HCT116 (cell line): ENCODE measurements at regions not wholly inside any gene's neighbourhood (a gene's known extent, or its start where the extent isn't known, plus 50 kb on each side); places are given as distances from the start of the nearest gene placed in this dataset.

Experiments
- ATAC-seq: fragments of 200-7000 bp; cut with Tn5 transposase; 2 replicates; pipeline ENCODE4 v1.9.1; 2020; ENCODE audit warnings: mild to moderate bottlenecking, moderate library complexity
- BruUV-seq: library from RNA; stranded (reverse); fragments of 400-500 nt; replicated peaks from 2 replicates; lab custom pipeline; 2021; lab: Mats Ljungman, UMichigan
- CTCF ChIA-PET: fragments of 300-600 bp; sonication (Branson Sonifier 250); formaldehyde crosslinking; loops from one replicate; lab custom pipeline; 2021; ENCODE audit warnings: antibody characterized with exemption; lab: Charles Lee
- POLR2A ChIA-PET: fragments of 300-600, 350-600 bp; sonication (Branson Sonifier 250); formaldehyde crosslinking; loops from one replicate; lab custom pipeline; 2021; ENCODE audit warnings: antibody characterized with exemption; lab: Charles Lee
- RAD21 ChIA-PET, 2 experiments: fragments of 300-600 bp; sonication (Branson Sonifier 250); formaldehyde crosslinking; loops; one replicate each; lab custom pipeline; 2023; ENCODE audit warnings: low total read pairs in 2 of 2; ENCODE audit not compliant: uncharacterized antibody in 2 of 2, unreplicated experiment in 2 of 2, low non-redundant PET in 1 of 2; lab: Charles Lee
- DNase-seq: peaks from one replicate; pipeline ENCODE4 v3.0.0-alpha.2; 2010; ENCODE audit warnings: low read depth, low spot score
- H2AFZ ChIP-seq: fragments of 200-600 bp; shearing (Covaris generic), sonication (generic); 2 replicates; pipeline ENCODE4 v1.6.1; 2017; ENCODE audit warnings: low read depth, mixed run types, mixed read lengths, antibody characterized with exemption, low read length; ENCODE audit not compliant: poor library complexity, severe bottlenecking
- H3K27ac ChIP-seq: 2 replicates; pipeline ENCODE4 v1.5.1; 2012; ENCODE audit warnings: low read depth, low read length
- H3K27me3 ChIP-seq: fragments of 200-600 bp; sonication (generic); 2 replicates; pipeline ENCODE4 v1.6.1; 2016; ENCODE audit warnings: mixed run types, low read length, mixed read lengths; ENCODE audit not compliant: insufficient read depth
- H3K36me3 ChIP-seq, 2 experiments: fragments of 200-500 bp in 1 of 2; fragments of 200-600 bp in 1 of 2; sonication (Bioruptor generic) in 1 of 2; sonication (generic) in 1 of 2; 2 replicates each; pipeline versions ENCODE4 v1.5.1 to v1.6.1; 2014 to 2016; ENCODE audit warnings: low read length in 2 of 2, inconsistent platforms in 1 of 2, mixed read lengths in 1 of 2, mixed run types in 1 of 2; ENCODE audit not compliant: insufficient read depth in 2 of 2, control insufficient read depth in 1 of 2
- H3K4me1 ChIP-seq, 2 experiments: fragments of 200-600 bp in 1 of 2; sonication (generic) in 1 of 2; 2 replicates each; pipeline versions ENCODE4 v1.5.1 to v1.6.1; 2012 to 2017; ENCODE audit warnings: low read length in 2 of 2, inconsistent platforms in 1 of 2, mild to moderate bottlenecking in 1 of 2, mixed read lengths in 1 of 2, mixed run types in 1 of 2, moderate library complexity in 1 of 2; ENCODE audit not compliant: insufficient read depth in 2 of 2, control insufficient read depth in 1 of 2
- H3K4me2 ChIP-seq: fragments of 200-600 bp; sonication (generic); 2 replicates; pipeline ENCODE4 v1.6.1; 2017; ENCODE audit warnings: mixed run types, low read length, mixed read lengths
- H3K4me3 ChIP-seq, 2 experiments: fragments of 200-600 bp in 1 of 2; sonication (generic) in 1 of 2; replicated peaks in 1 of 2; 2 replicates each; pipeline ENCODE4 v1.5.1; 2011 to 2016; ENCODE audit warnings: low read length in 2 of 2, control low read depth in 1 of 2, low read depth in 1 of 2, mild to moderate bottlenecking in 1 of 2, mixed read lengths in 1 of 2, mixed run types in 1 of 2
- H3K79me2 ChIP-seq: fragments of 200-600 bp; sonication (generic); 2 replicates; pipeline ENCODE4 v1.6.1; 2017; ENCODE audit warnings: mild to moderate bottlenecking, mixed run types, low read length, moderate library complexity, mixed read lengths; ENCODE audit not compliant: insufficient read depth
- H3K9ac ChIP-seq: fragments of 200-600 bp; sonication (generic); 2 replicates; pipeline ENCODE4 v1.6.1; 2016; ENCODE audit warnings: low read length, mixed read lengths
- H3K9me2 ChIP-seq: fragments of 200-600 bp; sonication (generic), shearing (Covaris generic); 2 replicates; pipeline ENCODE4 v1.6.1; 2017; ENCODE audit warnings: mixed run types, mild to moderate bottlenecking, moderate library complexity; ENCODE audit not compliant: insufficient read depth
- H3K9me3 ChIP-seq, 2 experiments: fragments of 200-500 bp in 1 of 2; fragments of 200-600 bp in 1 of 2; sonication (Bioruptor generic) in 1 of 2; sonication (generic) in 1 of 2; 2 replicates each; pipeline ENCODE4 v1.6.1; 2014 to 2017; ENCODE audit warnings: low read length in 2 of 2, mixed read lengths in 2 of 2, inconsistent platforms in 1 of 2, low read depth in 1 of 2, mild to moderate bottlenecking in 1 of 2, mixed run types in 1 of 2, moderate library complexity in 1 of 2; ENCODE audit not compliant: control insufficient read depth in 1 of 2, insufficient read depth in 1 of 2
- H4K20me1 ChIP-seq: fragments of 200-600 bp; sonication (generic), shearing (Covaris generic); 2 replicates; pipeline ENCODE4 v1.6.1; 2017; ENCODE audit warnings: mixed run types, mild to moderate bottlenecking, moderate library complexity; ENCODE audit not compliant: insufficient read depth
- ATF3 ChIP-seq: IDR thresholded peaks from 2 replicates; pipeline ENCODE4 v1.6.1; 2012
- CTCF ChIP-seq, 3 experiments: fragments of 200-600 bp in 1 of 3; sonication (generic) in 1 of 3; IDR thresholded peaks in 2 of 3; conservative IDR thresholded peaks in 1 of 3; 2 replicates each; pipeline ENCODE4 v1.5.1; 2012 to 2017; ENCODE audit warnings: low read depth in 2 of 3, low read length in 2 of 3, antibody characterized with exemption in 1 of 3, borderline replicate concordance in 1 of 3, control low read depth in 1 of 3, mild to moderate bottlenecking in 1 of 3, mixed read lengths in 1 of 3, mixed run types in 1 of 3, moderate library complexity in 1 of 3; ENCODE audit not compliant: insufficient read depth in 1 of 3
- EGR1 ChIP-seq: IDR thresholded peaks from 2 replicates; pipeline ENCODE4 v1.6.1; 2012; ENCODE audit warnings: low read depth
- EZH2phosphoT487 ChIP-seq: fragments of 200-600 bp; IDR thresholded peaks from 2 replicates; pipeline ENCODE4 v1.6.1; 2018; ENCODE audit warnings: antibody characterized with exemption, borderline replicate concordance
- MAX ChIP-seq: IDR thresholded peaks from 2 replicates; pipeline ENCODE4 v1.6.1; 2012
- POLR2AphosphoS5 ChIP-seq: IDR thresholded peaks from 2 replicates; pipeline ENCODE4 v1.6.1; 2011; ENCODE audit warnings: mild to moderate bottlenecking, low read depth, low read length, moderate library complexity
- SIN3A ChIP-seq: IDR thresholded peaks from 2 replicates; pipeline ENCODE4 v1.6.1; 2012; ENCODE audit warnings: low read depth
- YY1 ChIP-seq: IDR thresholded peaks from 2 replicates; pipeline ENCODE4 v1.6.1; 2011; ENCODE audit warnings: low read length, low read depth, moderate library complexity, mild to moderate bottlenecking; ENCODE audit not compliant: insufficient replicate concordance; ENCODE audit errors: extremely low read depth
- ZBTB33 ChIP-seq: IDR thresholded peaks from 2 replicates; pipeline ENCODE4 v1.6.1; 2011; ENCODE audit warnings: mild to moderate bottlenecking, low read length, moderate library complexity; ENCODE audit not compliant: insufficient replicate concordance; ENCODE audit errors: extremely low read depth
- intact Hi-C: fragments of 100-400 bp; cut with micrococcal nuclease; formaldehyde crosslinking; loops from 2 replicates; pipeline ENCODE4 v1.10.0; 2022

DNA sequence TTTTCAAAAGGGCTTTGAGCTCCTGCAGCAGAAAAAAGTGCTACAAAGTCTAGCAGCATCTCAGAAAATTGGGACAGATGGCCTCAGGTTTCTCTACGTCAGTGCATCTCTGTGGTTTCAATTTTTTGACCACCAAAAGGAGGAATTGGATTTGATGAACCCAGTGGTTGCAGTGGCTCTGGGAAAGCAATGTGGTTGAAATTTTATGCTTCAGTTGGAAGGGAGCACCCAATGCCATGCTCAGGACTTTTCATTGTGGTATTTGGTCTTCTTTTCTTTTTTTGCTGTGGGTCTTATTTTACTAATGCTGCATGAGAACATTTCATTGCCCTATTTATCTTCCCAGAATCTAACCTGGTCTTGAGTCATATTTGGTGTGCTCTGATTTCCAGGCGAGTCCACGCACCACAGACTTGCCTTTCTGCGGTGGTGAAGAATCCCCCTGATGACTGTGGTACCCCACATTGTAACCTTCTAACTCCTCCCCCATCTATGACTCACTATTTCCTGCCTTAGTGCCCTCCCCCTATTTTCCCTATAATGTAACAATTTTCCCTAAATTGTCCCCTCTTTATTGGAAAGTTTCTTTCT is 56.7 kb downstream of the S1PR1 start:
- H3K9me2 ChIP-seq: no peaks in the 10 kb centered on the region
- no peak overlapping the region for H2AFZ ChIP-seq
- no peak overlapping the region for H3K9ac ChIP-seq
- ChIA-PET CTCF (interaction anchor here (0.8 kb wide), 1 partner anchor 64 kb away, joined by 3 read pairs; no protein-coding TSS in a partner anchor), RAD21 (no interaction called here), POLR2A (no interaction called here)
- H3K4me2 ChIP-seq: no peak overlapping the region
- no peak overlapping the region for H3K27ac ChIP-seq
- peaks cover 4 to 5% of the 10 kb centered on the region in 2 experiments; a peak in 2 of 4 replicates for H3K4me1 ChIP-seq
- DNase-seq (no peak), ATAC-seq (no peak)
- H3K27me3 ChIP-seq: peaks cover 7% of the 10 kb centered on the region; the same call in 1 of the 2 replicates
- no peaks in the 10 kb centered on the region for H3K79me2 ChIP-seq
- H3K9me3 ChIP-seq: no peaks in the 10 kb centered on the region
- no peak overlapping the region for H3K4me3 ChIP-seq
- intact Hi-C loops: no loop called here
- no peaks in the 10 kb centered on the region for H4K20me1 ChIP-seq
- TF ChIP-seq EZH2phosphoT487: no peak
- no peak for TF ChIP-seq YY1
- no peak for TF ChIP-seq EGR1
- no peak for TF ChIP-seq ZBTB33
- no peak for TF ChIP-seq CTCF (IDR thresholded peaks at IDR 0.05 in 2 of 3, conservative IDR thresholded peaks at IDR 0.05 in 1 of 3; ENCODE audit: borderline replicate concordance in 1 of 3, insufficient read depth in 1 of 3, low read depth in 2 of 3, low read length in 2 of 3)
- TF ChIP-seq ATF3: no peak
- TF ChIP-seq POLR2AphosphoS5: no peak
- no peak for TF ChIP-seq SIN3A
- TF ChIP-seq MAX: no peak
- no TSS peak for BruUV-seq
- no peaks in the 10 kb centered on the region for H3K36me3 ChIP-seq
